Hypothalamus (tissue), 51 donors: ENCODE measurements at regions not wholly inside any gene's neighbourhood (a gene's known extent, or its start where the extent isn't known, plus 50 kb on each side); places are given as distances from the start of the nearest gene placed in this dataset.

Experiments used
- DNase-seq, 51 donors: peaks; one replicate each; lab custom pipeline; 2025; lab: John Stamatoyannopoulos, UW

DNA sequence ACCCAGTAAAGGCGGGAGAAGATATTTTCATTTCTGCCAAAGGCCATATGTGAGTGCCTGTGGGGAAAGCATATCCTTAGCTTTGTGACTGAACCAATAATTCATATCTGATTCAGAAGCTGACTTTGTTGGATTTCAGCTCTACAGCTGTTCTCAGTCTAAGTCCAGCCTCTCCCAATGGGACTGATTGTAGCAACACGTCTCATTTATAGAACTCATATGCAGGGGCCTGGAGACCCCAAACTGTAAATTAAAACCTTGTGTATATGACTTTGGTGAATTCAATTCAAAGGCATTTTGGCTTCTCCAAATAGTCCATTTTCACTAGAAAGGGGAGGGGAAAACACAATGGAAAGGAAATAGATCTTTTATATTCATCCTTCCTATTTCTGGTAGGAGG is 250.4 kb upstream of the SORL1-AS1 start:
- no peak for DNase-seq

DNA sequence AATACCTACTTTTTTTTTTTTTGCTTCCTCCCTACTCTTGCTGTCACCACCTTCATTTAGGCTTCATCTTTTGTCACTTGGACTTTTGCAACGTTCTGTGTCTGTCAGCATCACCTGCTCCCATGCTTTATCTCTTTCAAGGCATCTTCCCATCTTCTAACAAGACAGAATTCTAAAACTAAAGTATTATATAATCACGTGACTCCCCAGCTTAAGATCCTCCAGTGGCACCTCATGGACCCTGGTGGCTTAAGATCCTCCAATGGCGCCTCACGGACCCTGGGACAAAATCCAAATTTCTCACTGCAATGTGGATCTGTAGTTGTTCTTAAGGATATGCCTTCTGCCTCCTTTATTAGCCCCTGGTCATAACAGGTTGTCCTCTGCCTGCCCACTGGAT is 248.2 kb upstream of the SORL1-AS1 start:
- no peak for DNase-seq

DNA sequence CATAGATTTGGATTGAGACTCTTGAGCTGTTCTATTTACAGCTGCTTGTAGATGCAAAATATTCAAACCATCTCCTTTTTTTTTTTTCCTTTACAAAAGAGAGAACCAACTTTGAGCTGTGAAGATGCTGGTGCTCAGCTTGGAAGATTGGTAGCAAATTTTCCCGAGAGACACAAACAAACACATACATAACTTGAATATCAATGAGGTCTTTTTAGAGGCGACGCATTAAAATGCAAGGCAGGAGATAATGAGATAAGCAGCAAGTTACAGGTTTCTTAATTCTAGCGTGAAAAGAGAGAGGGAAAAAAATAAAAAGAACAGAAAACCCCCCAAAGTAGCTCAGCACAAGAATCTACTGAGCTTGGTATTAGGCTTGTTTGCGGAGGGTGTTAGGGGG is 247.0 kb upstream of the SORL1-AS1 start:
- DNase-seq = peak in 3 of 51 donors; percentile 18 to 51 (median 22)

DNA sequence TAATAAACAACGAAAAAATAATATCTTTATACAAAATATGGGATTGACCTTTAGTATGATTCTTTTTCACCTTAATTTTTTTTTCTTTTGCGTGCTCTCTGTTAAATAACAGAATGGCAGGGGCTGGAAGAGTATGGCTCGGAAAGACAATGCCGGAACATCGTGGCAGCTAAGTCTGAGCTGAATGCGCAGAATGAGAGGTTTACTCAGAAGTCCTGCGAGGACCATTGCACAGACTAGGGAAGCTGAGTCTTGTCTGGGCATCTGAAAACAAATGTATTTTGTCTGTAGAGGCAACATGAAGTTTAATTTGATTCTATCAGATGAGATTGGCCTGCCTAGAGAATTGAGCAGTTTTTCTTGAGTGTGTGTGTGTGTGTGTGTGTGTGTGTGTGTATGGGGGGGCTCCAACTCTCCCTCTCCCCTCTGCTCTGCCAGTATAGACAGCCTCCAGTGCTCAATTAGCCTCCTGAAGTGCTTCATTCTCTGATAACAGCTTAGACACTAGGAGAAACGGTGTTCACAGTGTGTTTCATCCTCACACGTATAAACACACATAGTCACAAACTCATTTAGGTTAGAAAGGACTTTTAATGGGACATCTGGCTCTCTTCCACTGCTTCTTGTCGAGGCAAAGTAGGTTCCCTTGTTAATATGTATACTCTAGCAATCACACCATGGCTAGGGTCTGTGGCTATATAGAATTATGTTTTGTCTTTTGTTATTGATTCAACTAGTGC is 244.3 kb upstream of the SORL1-AS1 start:
- DNase-seq = peak in 2 of 51 donors; percentile 30 to 72

DNA sequence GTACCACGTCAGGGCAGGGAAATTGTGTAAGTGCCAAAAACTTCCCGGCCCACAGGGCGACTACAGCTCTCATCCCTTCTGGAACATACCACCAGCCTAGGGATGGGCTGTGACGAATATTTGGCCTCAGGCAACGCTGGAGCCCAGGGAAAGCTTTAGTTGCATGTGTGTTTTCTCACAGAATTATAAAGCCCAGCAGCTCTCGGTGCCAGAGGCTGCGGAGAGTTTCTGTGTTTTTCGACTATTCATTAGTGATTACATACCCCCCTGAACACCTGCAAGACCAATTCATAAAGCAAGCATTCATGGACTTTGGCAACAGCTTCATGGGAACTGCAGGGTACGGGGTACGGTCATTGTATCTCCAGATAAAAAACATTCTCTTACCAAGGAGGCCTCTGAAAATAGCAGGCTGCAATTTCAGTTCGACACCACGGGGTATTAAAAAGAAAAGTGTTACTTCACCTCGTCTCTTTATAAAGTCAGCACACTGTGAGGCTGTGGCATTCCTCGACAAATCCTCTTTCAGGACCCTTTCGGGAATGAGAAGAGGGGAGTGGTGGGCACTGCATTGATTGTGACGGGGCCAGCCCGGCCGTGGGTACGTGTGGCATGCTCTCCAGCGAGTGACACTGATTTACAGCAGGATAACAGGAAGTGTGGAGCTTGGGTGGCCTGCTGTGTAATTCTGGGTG is 243.6 kb upstream of the SORL1-AS1 start:
- DNase-seq = peak in 42 of 51 donors; percentile 10 to 93 (median 58)

DNA sequence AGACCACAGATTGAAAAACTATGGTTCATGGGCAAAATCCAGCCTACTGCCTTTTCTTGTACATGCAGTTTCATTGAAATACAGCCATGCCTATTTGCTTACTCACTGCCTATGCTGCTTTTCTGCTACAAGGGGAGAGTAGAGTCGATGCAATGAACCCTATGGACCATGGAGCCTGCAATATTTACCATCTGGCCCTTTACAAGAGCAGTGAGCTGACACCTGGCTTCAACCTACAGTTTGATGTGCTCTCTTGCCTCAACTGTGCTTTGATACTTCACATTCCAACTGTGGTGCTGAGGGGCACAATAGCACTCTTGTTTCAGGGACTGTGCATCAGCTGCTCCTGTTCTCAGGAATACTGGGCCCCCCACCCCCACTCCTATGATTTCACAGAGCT is 239.5 kb upstream of the SORL1-AS1 start:
- peak in 2 of 51 donors; percentile 5 to 8 for DNase-seq

DNA sequence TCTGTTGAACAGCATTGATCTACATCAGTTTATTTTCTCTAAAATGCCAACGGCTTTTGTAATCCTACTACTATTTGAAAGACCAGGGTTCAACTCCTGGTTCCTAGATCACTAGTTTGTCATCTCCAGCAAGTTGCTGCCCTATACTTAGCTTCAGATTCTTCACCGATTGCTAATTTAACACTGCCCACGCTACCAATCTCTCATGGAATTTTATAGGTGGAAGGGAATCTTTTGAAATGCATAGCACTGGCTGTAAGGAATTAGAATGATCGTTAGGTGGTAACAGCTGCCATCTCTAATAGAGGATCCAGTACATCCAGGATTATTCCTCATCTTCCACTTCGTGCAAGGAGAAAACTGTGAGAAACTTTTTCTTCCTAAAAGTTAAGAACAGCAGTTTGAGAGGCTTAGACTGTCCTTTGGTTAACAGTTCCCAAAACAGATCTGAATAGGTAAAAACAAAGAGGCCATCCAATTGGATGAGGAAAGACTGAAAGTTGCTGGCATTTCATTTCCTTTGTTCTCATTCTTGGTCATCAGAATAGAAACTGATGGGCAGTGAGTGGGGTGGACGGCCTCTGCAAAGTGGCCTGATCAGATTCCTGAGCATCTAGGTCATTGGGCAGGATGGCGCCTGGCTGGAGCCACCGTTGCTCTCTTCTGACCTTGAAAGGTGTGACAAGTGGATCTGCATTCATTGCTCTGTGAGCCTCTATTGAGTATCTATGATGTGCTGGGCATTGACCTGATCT is 236.3 kb upstream of the SORL1-AS1 start:
- no peak for DNase-seq

DNA sequence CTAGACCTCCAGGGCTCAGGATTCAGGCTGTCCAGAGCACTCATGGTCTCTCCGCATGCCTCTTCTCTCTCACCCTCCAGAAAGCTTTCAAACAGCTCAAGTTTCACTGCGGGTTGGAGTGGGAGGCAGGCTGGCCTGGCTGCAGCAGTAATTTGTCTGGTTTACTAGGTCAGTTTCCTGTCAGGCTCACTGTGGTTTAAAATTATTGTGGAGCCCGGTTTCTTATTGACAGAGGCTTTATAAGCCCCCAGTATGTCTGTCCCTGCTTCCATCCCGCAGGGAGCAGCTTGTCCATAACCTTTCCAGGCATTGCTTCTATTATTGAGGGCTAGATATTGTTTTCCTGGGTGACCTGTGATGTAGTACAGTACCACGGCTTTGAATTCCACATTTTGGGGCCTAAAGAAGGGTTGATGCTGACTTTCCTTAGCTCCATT is 235.3 kb upstream of the SORL1-AS1 start:
- DNase-seq = no peak

DNA sequence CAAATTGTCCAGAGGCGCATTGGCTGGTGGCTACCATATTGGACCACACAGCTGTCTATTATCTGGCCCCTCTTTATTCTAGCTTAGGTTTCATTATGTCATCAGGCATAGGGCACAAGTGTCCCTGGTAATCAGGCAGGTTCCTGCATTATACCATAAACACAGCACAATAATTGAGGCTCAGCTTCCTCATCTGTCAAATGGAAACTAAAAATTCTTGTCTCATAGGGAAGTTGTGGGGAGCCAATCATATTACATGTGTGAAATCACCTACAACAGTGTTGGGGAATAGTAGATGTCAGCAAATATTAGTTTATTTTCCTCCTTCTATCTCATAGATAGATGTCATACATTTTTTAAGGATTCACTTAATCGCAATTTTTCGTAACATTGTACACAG is 231.0 kb upstream of the SORL1-AS1 start:
- no peak for DNase-seq
